ENCODE measurements at regions not wholly inside any gene's neighbourhood (a gene's known extent, or its start where the extent isn't known, plus 50 kb on each side); places are given as distances from the start of the nearest gene placed in this dataset.

- H3F3A ChIP-seq (replicated peaks; ENCODE audit: low read depth) = no peaks in the 10 kb centered on the region
- DNase-seq (ENCODE audit: low spot score) (no peak), ATAC-seq (no peak)
- H3K4me3 ChIP-seq = no peak overlapping the region
- no peaks in the 10 kb centered on the region for H3K79me2 ChIP-seq (replicated peaks; ENCODE audit: insufficient read depth)
- Mint-ChIP-seq H3K4me1 (no peaks in the 10 kb centered on the region), H3K27ac (no peak overlapping the region), H3K36me3 (ENCODE audit: low read depth) (no peaks in the 10 kb centered on the region), H3K27me3 (ENCODE audit: insufficient read depth, low read depth, poor library complexity) (peaks cover 2% of the 10 kb centered on the region), H3K9me3 (no peaks in the 10 kb centered on the region), H3K4me3 (no peak overlapping the region)
- no peak overlapping the region for H3K27ac ChIP-seq (ENCODE audit: low read depth)
- H3K36me3 ChIP-seq (ENCODE audit: insufficient read depth) = no peaks in the 10 kb centered on the region
- no peaks in the 10 kb centered on the region for H4K20me1 ChIP-seq (replicated peaks; ENCODE audit: insufficient read depth)
- no peaks in the 10 kb centered on the region; the same call in 1 of the 2 replicates for H3K9me2 ChIP-seq (ENCODE audit: insufficient read depth)
- no peak overlapping the region; the same call in 1 of the 2 replicates for H2AFZ ChIP-seq
- no peaks in the 10 kb centered on the region for H3K4me1 ChIP-seq (ENCODE audit: insufficient read depth)
- no peak for TF ChIP-seq NANOG (IDR thresholded peaks at IDR 0.05; ENCODE audit: borderline replicate concordance)
- no peak for TF ChIP-seq ZNF331 (CRISPR knock-in tag; IDR thresholded peaks at IDR 0.05; ENCODE audit: low read depth)
- TF ChIP-seq ETS1 (IDR thresholded peaks at IDR 0.05) = no peak
- TF ChIP-seq ZNF462 (CRISPR knock-in tag; IDR thresholded peaks at IDR 0.05) = no peak
- no peak for TF ChIP-seq CTCF (conservative IDR thresholded peaks at IDR 0.05; ENCODE audit: low read depth in 2 of 2)
- TF ChIP-seq ZNF114 (CRISPR knock-in tag; IDR thresholded peaks at IDR 0.05) = no peak
- TF ChIP-seq EZH2 (IDR thresholded peaks at IDR 0.05; ENCODE audit: low read depth, unreplicated experiment) = no peak
- no peak overlapping the region for H3K4me2 ChIP-seq
- H3K27me3 ChIP-seq (ENCODE audit: insufficient read depth) = no peaks in the 10 kb centered on the region
Measured at GRCh38 chr21:27467366-27467765, 500.5 kb upstream of the ADAMTS5 start.

Measured in GM23338 (cell line).